HepG2 (cell line): ENCODE measurements at regions not wholly inside any gene's neighbourhood (a gene's known extent, or its start where the extent isn't known, plus 50 kb on each side); places are given as distances from the start of the nearest gene placed in this dataset.
"Not testable (repeated sequence)": the region's sequence is repeated elsewhere in the genome, so short reads cannot be mapped to it uniquely, and the experiment has no call there.

Experiments
- ATAC-seq: fragments of 200-7000 bp; cut with Tn5 transposase; 3 replicates; pipeline ENCODE4 v1.9.1; 2020; ENCODE audit warnings: mild to moderate bottlenecking, moderate library complexity
- BruUV-seq: library from RNA; stranded (reverse); fragments of 400-500 nt; replicated peaks from 2 replicates; lab custom pipeline; 2021; lab: Mats Ljungman, UMichigan
- CTCF ChIA-PET: fragments of 300-600 bp; formaldehyde crosslinking; extraction: SDS; loops from one replicate; lab custom pipeline; 2021; ENCODE audit warnings: low total read pairs, inconsistent platforms, low intra/inter-chr PET ratio; lab: Yijun Ruan, JAX
- POLR2A ChIA-PET: fragments of 350-600 bp; sonication (Branson Sonifier 250); formaldehyde crosslinking; loops from one replicate; lab custom pipeline; 2020; ENCODE audit warnings: antibody characterized with exemption, inconsistent platforms; lab: Yijun Ruan, JAX
- DNase-seq: peaks from one replicate; pipeline ENCODE4 v3.0.0-alpha.2; 2015; ENCODE audit warnings: low spot score
- FAIRE-seq: peaks from 3 replicates; lab custom pipeline; 2011; peaks lifted over from hg19 to GRCh38; lab: Jason Lieb, UNC
- H2AFZ ChIP-seq: one replicate; pipeline ENCODE4 v1.6.1; 2011; ENCODE audit warnings: low read length, inconsistent platforms
- H3K27ac ChIP-seq: fragments of 300-600 bp; 3 replicates; pipeline ENCODE4 v1.8.0; 2011; ENCODE audit warnings: mixed run types, mild to moderate bottlenecking, mixed read lengths, low read length, inconsistent platforms; ENCODE audit not compliant: insufficient read depth; ENCODE audit errors: extremely low read length
- H3K27me3 ChIP-seq, 2 experiments: fragments of 200-600 bp in 1 of 2; 2 replicates in 1 of 2; 3 replicates in 1 of 2; pipeline versions ENCODE4 v1.6.0 to v1.8.0; 2011; ENCODE audit warnings: low read length in 2 of 2, mild to moderate bottlenecking in 2 of 2, moderate library complexity in 2 of 2, inconsistent platforms in 1 of 2; ENCODE audit not compliant: insufficient read depth in 2 of 2, control insufficient read depth in 1 of 2
- H3K36me3 ChIP-seq, 2 experiments: fragments of 200-600 bp in 1 of 2; replicated peaks in 1 of 2; 2 replicates in 1 of 2; 3 replicates in 1 of 2; pipeline versions ENCODE4 v1.5.1 to v1.8.0; 2011; ENCODE audit warnings: low read length in 2 of 2, inconsistent platforms in 1 of 2; ENCODE audit not compliant: insufficient read depth in 2 of 2, control insufficient read depth in 1 of 2
- H3K4me1 ChIP-seq: 2 replicates; pipeline ENCODE4 v1.5.1; 2012; ENCODE audit warnings: low read length, inconsistent platforms; ENCODE audit not compliant: insufficient read depth
- H3K4me2 ChIP-seq: 2 replicates; pipeline ENCODE4 v1.6.0; 2011; ENCODE audit warnings: low read depth, low read length, inconsistent platforms
- H3K4me3 ChIP-seq, 3 experiments: fragments of 200-600 bp in 1 of 3; sonication (generic), shearing (Covaris generic) in 1 of 3; replicated peaks in 1 of 3; 2 replicates each; pipeline ENCODE4 v1.5.1; 2011 to 2016; ENCODE audit warnings: low read length in 3 of 3, inconsistent platforms in 2 of 3, low read depth in 2 of 3, mild to moderate bottlenecking in 2 of 3, control low read depth in 1 of 3, mixed read lengths in 1 of 3; ENCODE audit not compliant: insufficient read depth in 1 of 3
- H3K79me2 ChIP-seq: one replicate; pipeline ENCODE4 v1.6.1; 2011; ENCODE audit warnings: low read length, inconsistent platforms; ENCODE audit not compliant: insufficient read depth
- H3K9ac ChIP-seq: 2 replicates; pipeline ENCODE4 v1.6.0; 2011; ENCODE audit warnings: mild to moderate bottlenecking, low read depth, low read length, inconsistent platforms; ENCODE audit not compliant: insufficient read depth
- H3K9me3 ChIP-seq: 2 replicates; pipeline ENCODE4 v1.5.1; 2012; ENCODE audit warnings: mild to moderate bottlenecking, low read length
- H4K20me1 ChIP-seq: 2 replicates; pipeline ENCODE4 v1.6.0; 2011; ENCODE audit warnings: inconsistent platforms, mild to moderate bottlenecking, low read length, moderate library complexity; ENCODE audit not compliant: insufficient read depth
- FIP1L1 ChIP-seq: fragments of 200-400 bp; formaldehyde crosslinking; IDR thresholded peaks from 2 replicates; pipeline ENCODE4 v1.6.1; 2018; ENCODE audit warnings: low read depth, mild to moderate bottlenecking, low read length, moderate library complexity, borderline replicate concordance; ENCODE audit not compliant: insufficient read depth
- HIC2 ChIP-seq: sonication (generic); formaldehyde crosslinking; IDR thresholded peaks from 2 replicates; pipeline ENCODE4 v1.9.0; 2022; ENCODE audit warnings: low read depth, missing genetic modification reagents
- HNF1B ChIP-seq: sonication (generic); formaldehyde crosslinking; IDR thresholded peaks from 2 replicates; pipeline ENCODE4 v1.5.1; 2020; ENCODE audit warnings: mild to moderate bottlenecking, moderate library complexity, missing genetic modification reagents
- MTF2 ChIP-seq: sonication (generic); formaldehyde crosslinking; IDR thresholded peaks from 2 replicates; pipeline ENCODE4 v1.5.0; 2020; ENCODE audit warnings: missing genetic modification reagents, borderline replicate concordance
- SIN3B ChIP-seq: fragments of 150-350 bp; IDR thresholded peaks from 2 replicates; pipeline ENCODE4 v1.6.1; 2014; ENCODE audit warnings: low read length
- ZBTB1 ChIP-seq: sonication (generic); formaldehyde crosslinking; IDR thresholded peaks from 2 replicates; pipeline ENCODE4 v1.4.0; 2020; ENCODE audit warnings: missing genetic modification reagents, borderline replicate concordance
- ZBTB8A ChIP-seq: sonication (generic); formaldehyde crosslinking; IDR thresholded peaks from 2 replicates; pipeline ENCODE4 v1.4.0; 2020; ENCODE audit warnings: mild to moderate bottlenecking, low read depth, missing genetic modification reagents, borderline replicate concordance
- ZFP1 ChIP-seq: IDR thresholded peaks from 2 replicates; pipeline ENCODE4 v1.6.1; 2016
- ZNF496 ChIP-seq: sonication (generic); formaldehyde crosslinking; IDR thresholded peaks from 2 replicates; pipeline ENCODE4 v1.8.1; 2023; ENCODE audit warnings: mild to moderate bottlenecking, moderate library complexity, missing genetic modification reagents; ENCODE audit not compliant: insufficient replicate concordance
- ZNF512B ChIP-seq: sonication (generic); formaldehyde crosslinking; IDR thresholded peaks from 2 replicates; pipeline ENCODE4 v1.5.1; 2020; ENCODE audit warnings: missing genetic modification reagents, mild to moderate bottlenecking, borderline replicate concordance
- ZNF615 ChIP-seq: sonication (generic); formaldehyde crosslinking; IDR thresholded peaks from 2 replicates; pipeline ENCODE4 v1.5.0; 2020; ENCODE audit warnings: mild to moderate bottlenecking, missing genetic modification reagents, borderline replicate concordance
- WGBS: methylation state at CpG from one replicate; pipeline ENCODE4 v1.1.6; 2017; ENCODE audit warnings: low lambda C conversion rate; 5-methylcytosine and 5-hydroxymethylcytosine counted together
- in situ Hi-C: cut with HindIII; loops from 2 replicates; pipeline ENCODE4 v1.10.0; 2017; ENCODE audit warnings: low pct_unique_long_range_greater_than_20kb; ENCODE audit not compliant: extremely low pct_ligation_motif_present
- intact Hi-C: fragments of 100-400 bp; cut with micrococcal nuclease; formaldehyde crosslinking; loops from one replicate; pipeline ENCODE4 v1.10.0; 2022; ENCODE audit not compliant: unreplicated experiment

- Histone ChIP-seq H3K36me3 (no peaks in the 10 kb centered on the region), H3K27me3 (no peaks in the 10 kb centered on the region), H3K9ac (no peak overlapping the region), H3K9me3 (no peaks in the 10 kb centered on the region), H3K4me3 (no peak overlapping the region), H3K4me2 (no peak overlapping the region), H3K4me1 (no peaks in the 10 kb centered on the region), H3K79me2 (no peaks in the 10 kb centered on the region), H3K27ac (no peak overlapping the region), H4K20me1 (no peaks in the 10 kb centered on the region), H2AFZ (no peak overlapping the region)
- intact Hi-C loops, result no loop called here
- ATAC-seq (no peak), DNase-seq (no peak), FAIRE-seq (no peak)
- WGBS, result 50% methylated on average over 11 of the region's 11 CpGs
- in situ Hi-C loops, result no loop called here
- no TSS peak for BruUV-seq
- ChIA-PET CTCF (no interaction called here), POLR2A (no interaction called here)
- TF ChIP-seq HNF1B (no peak), HIC2 (CRISPR knock-in tag) (no peak), ZFP1 (CRISPR knock-in tag) (no peak), ZBTB8A (CRISPR knock-in tag) (no peak), FIP1L1 (no peak), ZNF512B (CRISPR knock-in tag) (no peak), ZNF615 (CRISPR knock-in tag) (no peak), ZBTB1 (CRISPR knock-in tag) (no peak), ZNF496 (CRISPR knock-in tag) (no peak), MTF2 (CRISPR knock-in tag) (no peak), SIN3B (no peak)
These were observed 195.4 kb downstream of the SHOX start for GRCh38 chrX:825991-826390.

- CTCF ChIA-PET, result not testable (repeated sequence)
These were observed 192.5 kb downstream of the SHOX start for GRCh38 chrX:823073-823472.

More at GRCh38 chrX:823073-823472, 192.5 kb downstream of the SHOX start:
- DNase-seq, POLR2A ChIA-PET, H3K27me3 ChIP-seq, H3K4me3 ChIP-seq, H4K20me1 ChIP-seq, FAIRE-seq, in situ Hi-C loops, BruUV-seq, H3K4me1 ChIP-seq, H3K9me3 ChIP-seq, H3K4me2 ChIP-seq, H3K9ac ChIP-seq, H3K27ac ChIP-seq, H3K79me2 ChIP-seq, ATAC-seq, H2AFZ ChIP-seq, H3K36me3 ChIP-seq, intact Hi-C loops: not testable (repeated sequence)
- 94% methylated on average over 1 of the region's 1 CpG for WGBS
